ENCODE measurements at regions not wholly inside any gene's neighbourhood (a gene's known extent, or its start where the extent isn't known, plus 50 kb on each side); places are given as distances from the start of the nearest gene placed in this dataset.

DNA sequence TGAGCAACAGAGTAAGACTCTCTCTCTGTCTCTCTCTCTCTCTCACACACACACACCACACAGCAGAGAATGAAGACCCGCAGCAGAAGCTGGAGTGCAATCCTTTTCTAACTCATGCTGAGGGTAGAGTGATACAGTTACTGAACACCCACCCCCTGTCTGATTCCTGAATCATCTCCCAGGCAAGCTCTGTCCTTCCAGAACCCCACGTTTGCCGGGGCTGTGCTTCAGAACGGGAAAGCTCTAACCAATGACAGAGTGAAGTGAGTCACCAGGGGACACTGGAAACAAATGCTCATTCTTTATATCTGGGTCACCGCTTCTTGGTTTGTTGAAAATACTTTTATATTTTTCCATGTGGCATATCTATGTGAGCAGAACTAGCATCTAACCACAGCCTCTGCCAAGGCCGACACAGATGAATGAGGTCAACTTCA is 553.7 kb upstream of the AMELY start:
- H2AFZ ChIP-seq (ENCODE audit: low read length) = no peak overlapping the region
- H3K27me3 ChIP-seq (ENCODE audit: insufficient read depth, low read length) = no peaks in the 10 kb centered on the region
- no peaks in the 10 kb centered on the region for H3K9me3 ChIP-seq (ENCODE audit: low read length)
- H3K36me3 ChIP-seq (ENCODE audit: insufficient read depth, low read length) = no peaks in the 10 kb centered on the region; the same call in 1 of the 2 replicates
- no peaks in the 10 kb centered on the region for H4K20me1 ChIP-seq (ENCODE audit: insufficient read depth, low read length)
- H3K27ac ChIP-seq (ENCODE audit: low read depth, low read length, poor library complexity, severe bottlenecking) = peak overlapping the region; percentile 72
- H3K4me1 ChIP-seq (ENCODE audit: insufficient read depth, low read length, severe bottlenecking) = peaks cover 25% of the 10 kb centered on the region
- H3K9ac ChIP-seq (ENCODE audit: low read length) = peak overlapping the region; percentile 19; the same call in 1 of the 2 replicates
- H3K4me3 ChIP-seq (ENCODE audit: low read depth, low read length, poor library complexity, severe bottlenecking) = no peak overlapping the region
- no peaks in the 10 kb centered on the region for H3K79me2 ChIP-seq (ENCODE audit: insufficient read depth, low read length)
- H3K9me2 ChIP-seq (ENCODE audit: low read depth, low read length) = no peaks in the 10 kb centered on the region
- TF ChIP-seq, protein P1, sequence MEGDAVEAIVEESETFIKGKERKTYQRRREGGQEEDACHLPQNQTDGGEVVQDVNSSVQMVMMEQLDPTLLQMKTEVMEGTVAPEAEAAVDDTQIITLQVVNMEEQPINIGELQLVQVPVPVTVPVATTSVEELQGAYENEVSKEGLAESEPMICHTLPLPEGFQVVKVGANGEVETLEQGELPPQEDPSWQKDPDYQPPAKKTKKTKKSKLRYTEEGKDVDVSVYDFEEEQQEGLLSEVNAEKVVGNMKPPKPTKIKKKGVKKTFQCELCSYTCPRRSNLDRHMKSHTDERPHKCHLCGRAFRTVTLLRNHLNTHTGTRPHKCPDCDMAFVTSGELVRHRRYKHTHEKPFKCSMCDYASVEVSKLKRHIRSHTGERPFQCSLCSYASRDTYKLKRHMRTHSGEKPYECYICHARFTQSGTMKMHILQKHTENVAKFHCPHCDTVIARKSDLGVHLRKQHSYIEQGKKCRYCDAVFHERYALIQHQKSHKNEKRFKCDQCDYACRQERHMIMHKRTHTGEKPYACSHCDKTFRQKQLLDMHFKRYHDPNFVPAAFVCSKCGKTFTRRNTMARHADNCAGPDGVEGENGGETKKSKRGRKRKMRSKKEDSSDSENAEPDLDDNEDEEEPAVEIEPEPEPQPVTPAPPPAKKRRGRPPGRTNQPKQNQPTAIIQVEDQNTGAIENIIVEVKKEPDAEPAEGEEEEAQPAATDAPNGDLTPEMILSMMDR (IDR thresholded peaks at IDR 0.05; ENCODE audit: low read length) = no peak
- TF ChIP-seq EZH2 (IDR thresholded peaks at IDR 0.05; ENCODE audit: borderline replicate concordance, low read length) = no peak
- H3F3A ChIP-seq (ENCODE audit: insufficient read depth, low read length) = no peaks in the 10 kb centered on the region
- peak overlapping the region; percentile 29; the same call in 1 of the 2 replicates for H3K4me2 ChIP-seq (ENCODE audit: low read length)

DNA sequence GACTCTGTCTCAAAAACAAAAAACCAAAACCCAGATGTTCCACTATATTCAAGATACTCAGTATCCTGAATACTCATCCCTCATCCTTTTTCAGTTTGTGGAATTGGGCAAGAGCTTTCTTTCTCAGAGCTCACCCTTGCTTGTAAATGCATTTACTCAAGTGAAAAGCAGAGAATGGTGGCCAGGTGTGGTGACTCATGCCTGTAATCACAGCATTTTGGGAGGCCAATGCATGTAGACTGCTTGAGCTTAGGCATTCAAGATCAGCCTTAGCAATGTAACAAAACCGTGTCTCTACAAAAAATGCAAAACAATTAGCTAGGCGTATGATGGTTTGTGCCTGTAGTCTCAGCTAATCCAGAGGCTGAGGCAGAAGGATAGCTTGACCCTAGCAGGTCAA is 553.2 kb upstream of the AMELY start:
- TF ChIP-seq, protein P1 (IDR thresholded peaks at IDR 0.05; ENCODE audit: low read length) = no peak
- no peak for TF ChIP-seq EZH2 (IDR thresholded peaks at IDR 0.05; ENCODE audit: borderline replicate concordance, low read length)
- Histone ChIP-seq H3K4me2 (ENCODE audit: low read length) (peak overlapping the region; percentile 29; the same call in 1 of the 2 replicates), H3K9me3 (ENCODE audit: low read length) (no peaks in the 10 kb centered on the region), H3K27ac (ENCODE audit: low read depth, low read length, poor library complexity, severe bottlenecking) (peak overlapping the region; percentile 72), H2AFZ (ENCODE audit: low read length) (no peak overlapping the region), H3K4me3 (ENCODE audit: low read depth, low read length, poor library complexity, severe bottlenecking) (no peak overlapping the region), H3K9me2 (ENCODE audit: low read depth, low read length) (no peaks in the 10 kb centered on the region), H3F3A (ENCODE audit: insufficient read depth, low read length) (no peaks in the 10 kb centered on the region), H3K4me1 (ENCODE audit: insufficient read depth, low read length, severe bottlenecking) (peaks cover 27% of the 10 kb centered on the region), H3K9ac (ENCODE audit: low read length) (peak overlapping the region; percentile 19; the same call in 1 of the 2 replicates), H3K27me3 (ENCODE audit: insufficient read depth, low read length) (no peaks in the 10 kb centered on the region), H3K36me3 (ENCODE audit: insufficient read depth, low read length) (no peaks in the 10 kb centered on the region; the same call in 1 of the 2 replicates), H4K20me1 (ENCODE audit: insufficient read depth, low read length) (no peaks in the 10 kb centered on the region), H3K79me2 (ENCODE audit: insufficient read depth, low read length) (no peaks in the 10 kb centered on the region)

DNA sequence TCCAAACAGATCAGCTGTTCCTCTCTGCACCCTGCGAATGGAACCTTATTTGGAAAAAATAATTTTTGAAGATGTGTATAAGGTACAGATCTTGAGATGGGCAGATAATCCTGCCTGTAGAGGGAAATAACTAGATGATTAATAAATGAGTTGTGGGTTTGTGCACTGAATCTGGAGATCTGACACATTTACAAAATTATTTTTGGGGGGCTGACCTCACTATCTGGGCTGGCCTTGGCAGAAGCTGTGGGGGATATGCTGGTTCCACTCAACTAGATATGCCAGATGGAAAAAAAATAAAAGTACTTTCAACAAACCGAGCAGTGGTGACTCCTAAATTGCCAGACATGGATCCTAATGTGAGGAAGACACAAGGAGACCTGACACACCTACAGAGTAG is 552.2 kb upstream of the AMELY start:
- Histone ChIP-seq H2AFZ (ENCODE audit: low read length) (no peak overlapping the region), H3K4me2 (ENCODE audit: low read length) (no peak overlapping the region), H3K9ac (ENCODE audit: low read length) (no peak overlapping the region), H3K4me1 (ENCODE audit: insufficient read depth, low read length, severe bottlenecking) (peaks cover 37% of the 10 kb centered on the region), H3K27me3 (ENCODE audit: insufficient read depth, low read length) (no peaks in the 10 kb centered on the region), H4K20me1 (ENCODE audit: insufficient read depth, low read length) (no peaks in the 10 kb centered on the region), H3K36me3 (ENCODE audit: insufficient read depth, low read length) (no peaks in the 10 kb centered on the region; the same call in 1 of the 2 replicates), H3F3A (ENCODE audit: insufficient read depth, low read length) (no peaks in the 10 kb centered on the region), H3K9me2 (ENCODE audit: low read depth, low read length) (no peaks in the 10 kb centered on the region), H3K9me3 (ENCODE audit: low read length) (no peaks in the 10 kb centered on the region), H3K4me3 (ENCODE audit: low read depth, low read length, poor library complexity, severe bottlenecking) (no peak overlapping the region), H3K79me2 (ENCODE audit: insufficient read depth, low read length) (no peaks in the 10 kb centered on the region), H3K27ac (ENCODE audit: low read depth, low read length, poor library complexity, severe bottlenecking) (no peak overlapping the region)
- no peak for TF ChIP-seq EZH2 (IDR thresholded peaks at IDR 0.05; ENCODE audit: borderline replicate concordance, low read length)
- TF ChIP-seq, protein P1 (IDR thresholded peaks at IDR 0.05; ENCODE audit: low read length) = no peak
